CD4-positive, alpha-beta T cell treated with Interleukin-15 for 4 hours (primary cell): ENCODE measurements at regions not wholly inside any gene's neighbourhood (a gene's known extent, or its start where the extent isn't known, plus 50 kb on each side); places are given as distances from the start of the nearest gene placed in this dataset.
"Not testable (repeated sequence)": the region's sequence is repeated elsewhere in the genome, so short reads cannot be mapped to it uniquely, and the experiment has no call there.

Source experiments
- DNase-seq: peaks from one replicate; pipeline ENCODE4 v3.0.0-alpha.2; 2020; ENCODE audit warnings: low spot score

DNA sequence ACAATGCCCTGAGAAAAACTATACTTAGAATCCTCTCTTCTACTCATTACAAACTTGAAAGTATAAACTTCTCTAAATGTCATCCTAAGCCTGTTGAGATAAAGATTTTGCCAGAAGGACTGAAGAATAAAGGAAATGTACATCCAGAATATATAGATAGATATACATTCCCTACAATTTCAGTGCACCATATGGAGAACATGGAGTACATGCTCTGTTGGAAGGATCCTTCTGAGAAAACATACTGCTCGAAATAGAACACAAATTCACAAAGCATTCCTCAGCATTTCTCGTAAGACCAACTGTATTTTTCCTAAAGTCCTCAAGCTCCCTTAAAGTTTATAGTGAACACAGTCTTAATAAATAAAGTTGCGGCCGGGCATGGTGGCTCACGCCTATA, 69.7 kb upstream of the RASA1 start:
- no peak for DNase-seq

GRCh38 chr5:87199246-87199645, 68.4 kb upstream of the RASA1 start:
- not testable (repeated sequence) for DNase-seq

DNA sequence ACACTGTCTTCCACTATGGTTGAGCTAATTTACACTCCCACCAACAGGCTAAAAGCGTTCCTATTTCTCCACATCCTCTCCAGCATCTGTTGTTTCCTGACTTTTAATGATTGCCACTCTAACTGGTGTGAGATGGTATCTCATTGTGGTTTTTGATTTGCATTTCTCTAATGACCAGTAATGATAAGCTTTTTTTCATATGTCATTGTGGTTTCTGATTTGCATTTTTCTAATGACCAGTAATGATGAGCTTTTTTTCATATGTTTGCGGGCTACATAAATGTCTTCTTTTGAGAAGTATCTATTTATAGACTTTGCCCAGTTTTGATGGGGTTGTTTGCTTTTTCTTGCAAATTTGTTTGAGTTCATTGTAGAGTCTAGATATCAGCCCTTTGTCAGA, 68.0 kb upstream of the RASA1 start:
- not testable (repeated sequence) for DNase-seq

- no peak for DNase-seq
Observed at GRCh38 chr5:87210076-87210475, 57.6 kb upstream of the RASA1 start.

DNA sequence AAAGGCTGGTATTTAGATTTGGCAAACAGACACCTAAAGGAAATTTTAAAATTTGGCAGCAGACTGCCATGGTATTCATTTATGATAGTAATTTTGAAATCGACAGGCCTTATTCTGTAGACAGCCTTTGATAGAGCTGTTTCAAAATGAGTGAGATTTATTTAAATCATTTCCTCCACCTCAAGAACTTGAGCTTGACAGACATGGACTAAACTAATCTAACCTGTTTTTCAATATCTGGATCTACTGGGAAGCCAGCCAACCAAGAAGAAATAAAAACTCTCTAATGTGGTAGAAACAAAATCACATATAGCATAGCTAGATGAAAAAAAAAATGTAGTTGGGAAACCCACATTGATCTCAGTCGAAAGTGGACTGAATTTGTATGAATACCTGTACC, 56.9 kb upstream of the RASA1 start:
- DNase-seq = no peak

GRCh38 chr5:87211676-87212075, 56.0 kb upstream of the RASA1 start:
- no peak for DNase-seq

- not testable (repeated sequence) for DNase-seq
Observed at GRCh38 chr5:87212183-87212582, 55.5 kb upstream of the RASA1 start.

- DNase-seq = not testable (repeated sequence)
Observed at GRCh38 chr5:87217480-87217879, 50.2 kb upstream of the RASA1 start.
